ENCODE measurements at regions not wholly inside any gene's neighbourhood (a gene's known extent, or its start where the extent isn't known, plus 50 kb on each side); places are given as distances from the start of the nearest gene placed in this dataset.

GRCh38 chr16:51008607-51009006 lies 142.5 kb downstream of the SALL1 start:
- no peaks in the 10 kb centered on the region for H3K36me3 ChIP-seq (ENCODE audit: low read depth, low read length)
- no peak overlapping the region for H3K9ac ChIP-seq (ENCODE audit: low read length)
- ChIA-PET CTCF (no interaction called here), POLR2A (ENCODE audit: unreplicated experiment) (no interaction called here)
- no peak overlapping the region for H3K4me3 ChIP-seq (ENCODE audit: low read length)
- BruUV-seq (replicated peaks), result no TSS peak
- intact Hi-C loops (cut with micrococcal nuclease), result no loop called here
- H4K20me1 ChIP-seq (ENCODE audit: low read length), result no peaks in the 10 kb centered on the region
- H3K27ac ChIP-seq (ENCODE audit: low read length), result no peak overlapping the region
- no peak for DNase-seq
- H3K4me1 ChIP-seq (ENCODE audit: insufficient read depth, low read length), result no peaks in the 10 kb centered on the region
- no peaks in the 10 kb centered on the region for H3K9me3 ChIP-seq (ENCODE audit: low read length)
- no peak for TF ChIP-seq EZH2 (IDR thresholded peaks at IDR 0.05; ENCODE audit: low read length, unreplicated experiment)
- no peak for TF ChIP-seq EZH2phosphoT487 (IDR thresholded peaks at IDR 0.05; ENCODE audit: borderline replicate concordance, low read length)
- TF ChIP-seq, protein P1, sequence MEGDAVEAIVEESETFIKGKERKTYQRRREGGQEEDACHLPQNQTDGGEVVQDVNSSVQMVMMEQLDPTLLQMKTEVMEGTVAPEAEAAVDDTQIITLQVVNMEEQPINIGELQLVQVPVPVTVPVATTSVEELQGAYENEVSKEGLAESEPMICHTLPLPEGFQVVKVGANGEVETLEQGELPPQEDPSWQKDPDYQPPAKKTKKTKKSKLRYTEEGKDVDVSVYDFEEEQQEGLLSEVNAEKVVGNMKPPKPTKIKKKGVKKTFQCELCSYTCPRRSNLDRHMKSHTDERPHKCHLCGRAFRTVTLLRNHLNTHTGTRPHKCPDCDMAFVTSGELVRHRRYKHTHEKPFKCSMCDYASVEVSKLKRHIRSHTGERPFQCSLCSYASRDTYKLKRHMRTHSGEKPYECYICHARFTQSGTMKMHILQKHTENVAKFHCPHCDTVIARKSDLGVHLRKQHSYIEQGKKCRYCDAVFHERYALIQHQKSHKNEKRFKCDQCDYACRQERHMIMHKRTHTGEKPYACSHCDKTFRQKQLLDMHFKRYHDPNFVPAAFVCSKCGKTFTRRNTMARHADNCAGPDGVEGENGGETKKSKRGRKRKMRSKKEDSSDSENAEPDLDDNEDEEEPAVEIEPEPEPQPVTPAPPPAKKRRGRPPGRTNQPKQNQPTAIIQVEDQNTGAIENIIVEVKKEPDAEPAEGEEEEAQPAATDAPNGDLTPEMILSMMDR (conservative IDR thresholded peaks at IDR 0.05; ENCODE audit: low read depth, low read length), result no peak
- H3F3A ChIP-seq (ENCODE audit: low read length, unreplicated experiment), result no peaks in the 10 kb centered on the region
- H3K9me2 ChIP-seq (replicated peaks; ENCODE audit: low read length), result no peaks in the 10 kb centered on the region
- H3K79me2 ChIP-seq (ENCODE audit: low read length), result no peaks in the 10 kb centered on the region
- ATAC-seq, result no peak
- H3K4me2 ChIP-seq (ENCODE audit: low read length), result no peak overlapping the region
- no peaks in the 10 kb centered on the region for H3K27me3 ChIP-seq (ENCODE audit: low read length)
- H2AFZ ChIP-seq (ENCODE audit: low read length), result no peak overlapping the region

DNA sequence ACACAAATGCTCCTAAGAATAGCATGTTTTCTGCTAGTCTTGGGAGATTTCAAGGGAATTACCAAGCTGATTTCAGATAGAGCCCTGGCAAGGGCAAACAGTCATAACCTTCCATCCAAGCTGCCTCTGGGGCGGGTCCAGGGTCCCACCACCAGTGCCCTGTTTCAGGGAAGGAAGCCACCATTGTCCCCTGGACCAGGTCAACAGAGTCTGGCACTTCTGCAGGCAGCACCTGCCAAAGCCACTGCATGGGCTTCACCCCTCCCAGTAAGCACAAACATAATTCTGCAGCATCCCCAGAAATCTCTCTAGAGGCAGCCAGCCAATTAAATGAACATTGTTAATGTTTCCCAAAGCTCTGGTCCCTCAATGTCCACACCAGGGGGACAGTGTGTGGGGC lies 143.0 kb downstream of the SALL1 start:
- H3K4me2 ChIP-seq (ENCODE audit: low read length), result no peak overlapping the region
- no peaks in the 10 kb centered on the region for H3F3A ChIP-seq (ENCODE audit: low read length, unreplicated experiment)
- TF ChIP-seq EZH2phosphoT487 (IDR thresholded peaks at IDR 0.05; ENCODE audit: borderline replicate concordance, low read length) (no peak), EZH2 (IDR thresholded peaks at IDR 0.05; ENCODE audit: low read length, unreplicated experiment) (no peak)
- TF ChIP-seq, protein P1 (conservative IDR thresholded peaks at IDR 0.05; ENCODE audit: low read depth, low read length), result no peak
- intact Hi-C loops (cut with micrococcal nuclease), result no loop called here
- no peaks in the 10 kb centered on the region for H3K27me3 ChIP-seq (ENCODE audit: low read length)
- no peak overlapping the region for H3K27ac ChIP-seq (ENCODE audit: low read length)
- H3K4me1 ChIP-seq (ENCODE audit: insufficient read depth, low read length), result no peaks in the 10 kb centered on the region
- POLR2A ChIA-PET (ENCODE audit: unreplicated experiment), result no interaction called here
- H3K9me2 ChIP-seq (replicated peaks; ENCODE audit: low read length), result no peaks in the 10 kb centered on the region
- DNase-seq, result no peak
- BruUV-seq (replicated peaks), result no TSS peak
- CTCF ChIA-PET, result no interaction called here
- H2AFZ ChIP-seq (ENCODE audit: low read length), result no peak overlapping the region
- no peak for ATAC-seq
- no peaks in the 10 kb centered on the region for H4K20me1 ChIP-seq (ENCODE audit: low read length)
- no peak overlapping the region for H3K4me3 ChIP-seq (ENCODE audit: low read length)
- no peak overlapping the region for H3K9ac ChIP-seq (ENCODE audit: low read length)
- H3K9me3 ChIP-seq (ENCODE audit: low read length), result no peaks in the 10 kb centered on the region
- H3K79me2 ChIP-seq (ENCODE audit: low read length), result no peaks in the 10 kb centered on the region
- H3K36me3 ChIP-seq (ENCODE audit: low read depth, low read length), result no peaks in the 10 kb centered on the region

DNA sequence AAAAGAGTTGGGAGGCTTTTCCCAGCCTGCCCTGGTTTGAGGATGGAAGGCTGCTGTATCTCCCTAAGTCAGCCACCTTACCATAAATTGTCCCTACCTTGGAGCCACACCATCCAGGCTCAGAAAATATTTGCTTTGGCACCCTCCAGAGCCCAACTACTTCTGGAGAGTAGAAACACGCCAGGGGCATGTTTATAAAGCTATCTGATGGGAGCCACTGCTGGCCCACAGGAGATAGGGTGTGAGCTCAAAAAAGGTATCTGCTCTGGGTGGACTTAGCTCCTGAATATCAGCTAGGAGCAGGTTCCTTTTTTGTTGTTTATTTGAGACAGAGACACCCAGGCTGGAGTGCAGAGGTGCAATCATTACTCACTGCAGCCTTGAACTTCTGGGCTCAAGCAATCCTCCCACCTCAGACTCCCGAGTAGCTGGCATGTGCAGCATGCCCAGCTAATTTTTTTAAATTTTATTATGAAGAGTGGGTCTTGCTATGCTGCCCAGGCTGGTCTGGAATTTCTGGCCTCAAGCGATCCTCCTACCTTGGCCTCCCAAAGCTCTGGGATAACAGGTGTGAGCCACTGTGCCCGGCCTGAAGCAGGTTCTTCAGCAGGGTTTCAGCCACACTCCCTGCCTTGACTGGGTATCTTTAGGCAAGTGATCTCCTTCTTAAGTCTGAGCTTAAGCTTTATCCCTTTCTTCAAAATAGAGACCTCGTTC lies 147.1 kb downstream of the SALL1 start:
- Histone ChIP-seq H3K27ac (ENCODE audit: low read length) (no peak overlapping the region), H2AFZ (ENCODE audit: low read length) (no peak overlapping the region), H3K27me3 (ENCODE audit: low read length) (no peaks in the 10 kb centered on the region), H3K36me3 (ENCODE audit: low read depth, low read length) (no peaks in the 10 kb centered on the region), H3K9me2 (replicated peaks; ENCODE audit: low read length) (no peaks in the 10 kb centered on the region), H3K4me2 (ENCODE audit: low read length) (no peak overlapping the region), H3K4me1 (ENCODE audit: insufficient read depth, low read length) (no peaks in the 10 kb centered on the region), H3K9me3 (ENCODE audit: low read length) (no peaks in the 10 kb centered on the region), H3F3A (ENCODE audit: low read length, unreplicated experiment) (no peaks in the 10 kb centered on the region), H4K20me1 (ENCODE audit: low read length) (no peaks in the 10 kb centered on the region), H3K4me3 (ENCODE audit: low read length) (no peak overlapping the region), H3K79me2 (ENCODE audit: low read length) (no peaks in the 10 kb centered on the region), H3K9ac (ENCODE audit: low read length) (no peak overlapping the region)
- CTCF ChIA-PET, result no interaction called here
- POLR2A ChIA-PET (ENCODE audit: unreplicated experiment), result no interaction called here
- intact Hi-C loops (cut with micrococcal nuclease), result no loop called here
- no peak for ATAC-seq
- DNase-seq, result no peak
- no TSS peak for BruUV-seq (replicated peaks)
- TF ChIP-seq, protein P1 (conservative IDR thresholded peaks at IDR 0.05; ENCODE audit: low read depth, low read length), result no peak
- TF ChIP-seq EZH2phosphoT487 (IDR thresholded peaks at IDR 0.05; ENCODE audit: borderline replicate concordance, low read length), result no peak
- no peak for TF ChIP-seq EZH2 (IDR thresholded peaks at IDR 0.05; ENCODE audit: low read length, unreplicated experiment)

Measured in PC-3 (cell line).